HG03064 (cell line): ENCODE measurements at regions not wholly inside any gene's neighbourhood (a gene's known extent, or its start where the extent isn't known, plus 50 kb on each side); places are given as distances from the start of the nearest gene placed in this dataset.

Experiments used
- ATAC-seq: cut with Tn5 transposase; IDR thresholded peaks from one replicate; pipeline ENCODE4 v1.9.1; 2021; ENCODE audit warnings: low read depth; ENCODE audit not compliant: unreplicated experiment

GRCh38 chr1:55347041-55347440 is 131.9 kb upstream of the USP24 start:
- ATAC-seq, result no peak

- no peak for ATAC-seq
Measured at GRCh38 chr1:55346586-55346985, 131.4 kb upstream of the USP24 start.

GRCh38 chr1:55339681-55340080 is 124.5 kb upstream of the USP24 start:
- ATAC-seq, result no peak

GRCh38 chr1:55338448-55338820 is 123.3 kb upstream of the USP24 start:
- ATAC-seq, result no peak

GRCh38 chr1:55337801-55338447 is 122.8 kb upstream of the USP24 start:
- ATAC-seq, result no peak

GRCh38 chr1:55334797-55335196 is 119.6 kb upstream of the USP24 start:
- ATAC-seq, result no peak

- ATAC-seq, result no peak
Measured at GRCh38 chr1:55334160-55334559, 119.0 kb upstream of the USP24 start.

- no peak for ATAC-seq
Measured at GRCh38 chr1:55333461-55333860, 118.3 kb upstream of the USP24 start.

GRCh38 chr1:55331351-55331750 is 116.2 kb upstream of the USP24 start:
- ATAC-seq, result no peak

GRCh38 chr1:55329808-55330432 is 114.8 kb upstream of the USP24 start:
- no peak for ATAC-seq

- no peak for ATAC-seq
Measured at GRCh38 chr1:55329091-55329490, 113.9 kb upstream of the USP24 start.

GRCh38 chr1:55326496-55327243 is 111.5 kb upstream of the USP24 start:
- no peak for ATAC-seq

GRCh38 chr1:55323760-55324159 is 108.6 kb upstream of the USP24 start:
- no peak for ATAC-seq

GRCh38 chr1:55322842-55323241 is 107.7 kb upstream of the USP24 start:
- ATAC-seq, result no peak

- ATAC-seq, result no peak
Measured at GRCh38 chr1:55321942-55322341, 106.8 kb upstream of the USP24 start.

GRCh38 chr1:55320891-55321290 is 105.7 kb upstream of the USP24 start:
- ATAC-seq, result no peak

GRCh38 chr1:55318116-55318817 is 103.1 kb upstream of the USP24 start:
- ATAC-seq, result no peak

- no peak for ATAC-seq
Measured at GRCh38 chr1:55317673-55318072, 102.5 kb upstream of the USP24 start.

- no peak for ATAC-seq
Measured at GRCh38 chr1:55316947-55317662, 101.9 kb upstream of the USP24 start.

GRCh38 chr1:55316502-55316901 is 101.3 kb upstream of the USP24 start:
- no peak for ATAC-seq

- no peak for ATAC-seq
Measured at GRCh38 chr1:55315552-55315951, 100.4 kb upstream of the USP24 start.
